ENCODE measurements at regions not wholly inside any gene's neighbourhood (a gene's known extent, or its start where the extent isn't known, plus 50 kb on each side); places are given as distances from the start of the nearest gene placed in this dataset.

DNA sequence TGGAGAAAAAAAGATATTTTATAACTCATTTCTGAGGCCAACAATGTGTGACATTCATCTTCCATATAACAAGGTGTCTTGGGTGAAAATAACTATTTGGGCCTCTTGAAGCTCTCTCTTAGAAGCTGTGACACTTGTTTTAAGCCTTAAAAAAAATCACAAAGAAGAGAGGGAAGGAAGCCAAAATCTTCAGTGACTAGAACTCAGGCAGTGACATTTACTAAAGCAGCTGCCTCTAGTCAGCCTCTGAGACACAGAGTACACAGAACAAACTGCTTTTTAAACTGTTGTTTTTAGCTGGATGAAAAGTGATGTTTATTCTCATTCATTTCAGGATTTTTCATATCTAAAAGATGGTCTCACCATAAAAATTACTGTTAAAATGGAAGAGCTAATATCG lies 793.6 kb downstream of the GALC start:
- Histone ChIP-seq H3K9me3 (ENCODE audit: low read depth, low read length) (peaks cover 2% of the 10 kb centered on the region), H3K27me3 (ENCODE audit: insufficient read depth, low read length) (no peaks in the 10 kb centered on the region), H3K79me2 (ENCODE audit: insufficient read depth, low read length) (no peaks in the 10 kb centered on the region), H4K20me1 (ENCODE audit: insufficient read depth, low read length) (no peaks in the 10 kb centered on the region), H3K27ac (ENCODE audit: low read depth, low read length) (no peak overlapping the region), H3K4me2 (ENCODE audit: insufficient read depth, low read length) (no peak overlapping the region), H3K4me3 (ENCODE audit: insufficient read depth, low read length) (no peak overlapping the region), H3K36me3 (ENCODE audit: insufficient read depth, low read length) (no peaks in the 10 kb centered on the region), H2AFZ (ENCODE audit: low read length) (no peak overlapping the region), H3K4me1 (ENCODE audit: insufficient read depth, low read length) (no peaks in the 10 kb centered on the region)
- TF ChIP-seq, protein P1, sequence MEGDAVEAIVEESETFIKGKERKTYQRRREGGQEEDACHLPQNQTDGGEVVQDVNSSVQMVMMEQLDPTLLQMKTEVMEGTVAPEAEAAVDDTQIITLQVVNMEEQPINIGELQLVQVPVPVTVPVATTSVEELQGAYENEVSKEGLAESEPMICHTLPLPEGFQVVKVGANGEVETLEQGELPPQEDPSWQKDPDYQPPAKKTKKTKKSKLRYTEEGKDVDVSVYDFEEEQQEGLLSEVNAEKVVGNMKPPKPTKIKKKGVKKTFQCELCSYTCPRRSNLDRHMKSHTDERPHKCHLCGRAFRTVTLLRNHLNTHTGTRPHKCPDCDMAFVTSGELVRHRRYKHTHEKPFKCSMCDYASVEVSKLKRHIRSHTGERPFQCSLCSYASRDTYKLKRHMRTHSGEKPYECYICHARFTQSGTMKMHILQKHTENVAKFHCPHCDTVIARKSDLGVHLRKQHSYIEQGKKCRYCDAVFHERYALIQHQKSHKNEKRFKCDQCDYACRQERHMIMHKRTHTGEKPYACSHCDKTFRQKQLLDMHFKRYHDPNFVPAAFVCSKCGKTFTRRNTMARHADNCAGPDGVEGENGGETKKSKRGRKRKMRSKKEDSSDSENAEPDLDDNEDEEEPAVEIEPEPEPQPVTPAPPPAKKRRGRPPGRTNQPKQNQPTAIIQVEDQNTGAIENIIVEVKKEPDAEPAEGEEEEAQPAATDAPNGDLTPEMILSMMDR (IDR thresholded peaks at IDR 0.05; ENCODE audit: extremely low read depth, low read depth, low read length): no peak
- no peak for DNase-seq (ENCODE audit: insufficient read length, low spot score, missing footprints)

DNA sequence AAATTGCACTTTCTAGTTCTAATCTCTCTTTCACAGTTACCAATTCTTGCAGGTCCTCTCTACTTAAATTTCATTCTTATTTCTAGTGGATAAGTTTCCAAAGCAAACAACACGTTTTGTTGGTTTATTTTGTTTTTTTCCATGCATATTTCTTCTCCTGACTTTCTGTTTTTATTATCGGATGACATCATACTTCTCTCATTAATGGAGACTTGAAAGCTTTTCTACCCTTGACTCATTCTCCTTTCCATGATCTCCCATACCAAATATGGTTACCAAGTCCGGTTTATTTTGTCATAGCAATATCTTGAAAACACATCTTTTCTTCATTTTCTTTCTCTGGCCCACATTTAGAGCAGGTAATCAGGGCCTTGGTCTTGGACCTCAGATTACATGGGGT lies 796.5 kb downstream of the GALC start:
- peaks cover 2% of the 10 kb centered on the region for H3K9me3 ChIP-seq (ENCODE audit: low read depth, low read length)

GRCh38 chr14:87187786-87188185 lies 805.2 kb downstream of the GALC start:
- Histone ChIP-seq H3K27ac (ENCODE audit: low read depth, low read length) (no peak overlapping the region), H2AFZ (ENCODE audit: low read length) (no peak overlapping the region), H3K9me3 (ENCODE audit: low read depth, low read length) (no peaks in the 10 kb centered on the region), H4K20me1 (ENCODE audit: insufficient read depth, low read length) (no peaks in the 10 kb centered on the region), H3K27me3 (ENCODE audit: insufficient read depth, low read length) (no peaks in the 10 kb centered on the region), H3K4me3 (ENCODE audit: insufficient read depth, low read length) (no peak overlapping the region), H3K79me2 (ENCODE audit: insufficient read depth, low read length) (no peaks in the 10 kb centered on the region), H3K4me2 (ENCODE audit: insufficient read depth, low read length) (no peak overlapping the region), H3K36me3 (ENCODE audit: insufficient read depth, low read length) (no peaks in the 10 kb centered on the region), H3K4me1 (ENCODE audit: insufficient read depth, low read length) (no peaks in the 10 kb centered on the region)
- TF ChIP-seq, protein P1 (IDR thresholded peaks at IDR 0.05; ENCODE audit: extremely low read depth, low read depth, low read length): no peak
- no peak for DNase-seq (ENCODE audit: insufficient read length, low spot score, missing footprints)

More for the DNA sequence above, 796.5 kb downstream of the GALC start:
- Histone ChIP-seq H3K27ac (ENCODE audit: low read depth, low read length) (no peak overlapping the region), H3K79me2 (ENCODE audit: insufficient read depth, low read length) (no peaks in the 10 kb centered on the region), H2AFZ (ENCODE audit: low read length) (no peak overlapping the region), H3K36me3 (ENCODE audit: insufficient read depth, low read length) (no peaks in the 10 kb centered on the region), H3K4me2 (ENCODE audit: insufficient read depth, low read length) (no peak overlapping the region), H3K27me3 (ENCODE audit: insufficient read depth, low read length) (no peaks in the 10 kb centered on the region), H4K20me1 (ENCODE audit: insufficient read depth, low read length) (no peaks in the 10 kb centered on the region), H3K4me3 (ENCODE audit: insufficient read depth, low read length) (no peak overlapping the region), H3K4me1 (ENCODE audit: insufficient read depth, low read length) (no peaks in the 10 kb centered on the region)
- DNase-seq (ENCODE audit: insufficient read length, low spot score, missing footprints): no peak
- TF ChIP-seq, protein P1 (IDR thresholded peaks at IDR 0.05; ENCODE audit: extremely low read depth, low read depth, low read length): no peak

- Histone ChIP-seq H4K20me1 (ENCODE audit: insufficient read depth, low read length) (no peaks in the 10 kb centered on the region), H3K4me1 (ENCODE audit: insufficient read depth, low read length) (no peaks in the 10 kb centered on the region), H3K27me3 (ENCODE audit: insufficient read depth, low read length) (no peaks in the 10 kb centered on the region), H2AFZ (ENCODE audit: low read length) (no peak overlapping the region), H3K4me3 (ENCODE audit: insufficient read depth, low read length) (no peak overlapping the region), H3K4me2 (ENCODE audit: insufficient read depth, low read length) (no peak overlapping the region), H3K9me3 (ENCODE audit: low read depth, low read length) (no peaks in the 10 kb centered on the region), H3K79me2 (ENCODE audit: insufficient read depth, low read length) (no peaks in the 10 kb centered on the region), H3K36me3 (ENCODE audit: insufficient read depth, low read length) (no peaks in the 10 kb centered on the region), H3K27ac (ENCODE audit: low read depth, low read length) (no peak overlapping the region)
- TF ChIP-seq, protein P1 (IDR thresholded peaks at IDR 0.05; ENCODE audit: extremely low read depth, low read depth, low read length): no peak
- no peak for DNase-seq (ENCODE audit: insufficient read length, low spot score, missing footprints)
Measured at GRCh38 chr14:87186737-87187136, 806.2 kb downstream of the GALC start.
